ENCODE measurements at regions not wholly inside any gene's neighbourhood (a gene's known extent, or its start where the extent isn't known, plus 50 kb on each side); places are given as distances from the start of the nearest gene placed in this dataset.
A peak's percentile ranks its signal among the peaks of the same experiment; 100 is the strongest.

DNA sequence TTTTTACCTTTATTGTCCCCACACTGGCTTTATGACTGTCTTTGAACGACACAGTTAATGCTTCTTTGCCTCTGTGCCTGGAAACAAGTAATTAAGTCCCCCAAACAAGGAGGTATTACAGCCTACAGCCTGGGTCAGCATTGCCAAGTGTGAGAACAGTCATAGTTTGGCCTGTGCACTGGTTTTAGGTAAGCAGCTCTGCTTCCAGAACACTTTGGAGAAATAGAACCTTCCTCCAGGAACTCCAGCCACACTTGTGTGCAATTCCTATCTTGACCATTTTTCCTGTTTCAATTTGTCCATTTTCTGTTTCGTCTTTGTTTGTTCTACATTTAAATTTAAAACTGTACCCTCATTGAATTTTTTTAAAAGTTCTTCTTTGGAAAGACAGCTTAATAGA, 568.2 kb downstream of the TUSC7 start:
- intact Hi-C loops (cut with DNase I), result no loop called here
- TF ChIP-seq, protein P1, sequence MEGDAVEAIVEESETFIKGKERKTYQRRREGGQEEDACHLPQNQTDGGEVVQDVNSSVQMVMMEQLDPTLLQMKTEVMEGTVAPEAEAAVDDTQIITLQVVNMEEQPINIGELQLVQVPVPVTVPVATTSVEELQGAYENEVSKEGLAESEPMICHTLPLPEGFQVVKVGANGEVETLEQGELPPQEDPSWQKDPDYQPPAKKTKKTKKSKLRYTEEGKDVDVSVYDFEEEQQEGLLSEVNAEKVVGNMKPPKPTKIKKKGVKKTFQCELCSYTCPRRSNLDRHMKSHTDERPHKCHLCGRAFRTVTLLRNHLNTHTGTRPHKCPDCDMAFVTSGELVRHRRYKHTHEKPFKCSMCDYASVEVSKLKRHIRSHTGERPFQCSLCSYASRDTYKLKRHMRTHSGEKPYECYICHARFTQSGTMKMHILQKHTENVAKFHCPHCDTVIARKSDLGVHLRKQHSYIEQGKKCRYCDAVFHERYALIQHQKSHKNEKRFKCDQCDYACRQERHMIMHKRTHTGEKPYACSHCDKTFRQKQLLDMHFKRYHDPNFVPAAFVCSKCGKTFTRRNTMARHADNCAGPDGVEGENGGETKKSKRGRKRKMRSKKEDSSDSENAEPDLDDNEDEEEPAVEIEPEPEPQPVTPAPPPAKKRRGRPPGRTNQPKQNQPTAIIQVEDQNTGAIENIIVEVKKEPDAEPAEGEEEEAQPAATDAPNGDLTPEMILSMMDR (IDR thresholded peaks at IDR 0.05), result no peak
- H3K9me3 ChIP-seq, result no peaks in the 10 kb centered on the region
- no peaks in the 10 kb centered on the region for H3K4me1 ChIP-seq
- no peak overlapping the region for H3K4me3 ChIP-seq
- ATAC-seq (no peak), DNase-seq (no peak)
- no peaks in the 10 kb centered on the region for H3K36me3 ChIP-seq
- H3K27ac ChIP-seq, result no peak overlapping the region
- no peaks in the 10 kb centered on the region for H3K27me3 ChIP-seq (ENCODE audit: low read depth)

DNA sequence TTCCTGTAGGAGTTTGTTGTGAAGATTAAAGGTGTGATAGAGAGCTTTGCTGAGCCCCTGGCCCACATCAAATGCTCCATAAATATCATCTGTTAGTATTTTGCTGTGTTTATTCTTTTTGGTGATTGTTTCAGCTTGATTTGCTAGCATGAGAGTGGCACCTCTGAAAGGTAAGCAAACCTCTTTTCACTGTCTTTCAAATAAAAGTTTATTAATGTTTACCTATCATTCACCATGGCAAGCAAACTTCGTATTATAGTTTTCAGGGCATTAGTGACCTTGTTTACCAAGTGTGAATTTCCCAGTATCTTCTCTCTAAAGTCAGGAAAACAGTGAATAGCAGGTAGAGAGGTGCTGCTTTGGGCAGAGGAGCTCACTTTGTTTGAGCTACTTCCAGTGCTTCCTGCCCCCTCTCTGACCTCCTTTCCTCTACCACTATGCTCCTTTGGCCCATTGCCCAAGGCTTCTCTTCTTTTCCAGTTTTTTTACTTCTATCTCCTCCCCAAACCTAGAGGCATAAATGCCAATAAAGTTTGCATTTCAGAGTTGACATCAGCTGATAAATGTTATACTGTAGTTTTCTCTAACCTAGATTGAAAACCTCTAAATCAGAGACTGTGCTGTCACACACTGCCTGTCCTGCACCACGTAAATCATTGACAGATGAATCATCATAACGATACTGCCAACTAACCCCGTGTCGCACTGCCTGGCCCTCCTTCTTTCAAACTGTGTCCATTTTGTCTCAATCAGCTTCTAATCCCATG, 569.0 kb downstream of the TUSC7 start:
- TF ChIP-seq, protein P1 (IDR thresholded peaks at IDR 0.05), result no peak
- intact Hi-C loops (cut with DNase I), result no loop called here
- ATAC-seq (peak; percentile 61 to 63), DNase-seq (no peak)
- H3K27me3 ChIP-seq (ENCODE audit: low read depth), result no peaks in the 10 kb centered on the region
- H3K4me3 ChIP-seq, result no peak overlapping the region
- no peak overlapping the region for H3K27ac ChIP-seq
- H3K36me3 ChIP-seq, result no peaks in the 10 kb centered on the region
- H3K9me3 ChIP-seq, result no peaks in the 10 kb centered on the region
- H3K4me1 ChIP-seq, result no peaks in the 10 kb centered on the region

DNA sequence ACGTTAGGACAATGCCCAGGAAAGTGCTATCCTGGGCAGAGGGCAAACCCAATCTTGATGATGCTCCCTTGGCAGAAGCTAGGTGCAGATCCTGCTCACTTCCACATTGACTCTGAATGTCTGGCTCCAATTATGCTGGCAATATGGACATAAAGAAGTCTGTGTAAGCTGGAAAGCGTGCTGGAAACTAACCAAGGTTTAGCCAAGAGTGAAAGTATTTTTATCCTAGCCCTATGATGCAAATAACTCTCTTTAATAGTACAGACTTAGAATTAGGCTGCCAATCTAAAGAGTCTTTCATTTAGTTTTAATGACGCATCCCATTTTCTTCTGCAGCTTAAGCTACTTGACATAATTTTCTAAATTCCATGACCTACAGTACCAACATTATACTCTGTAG, 571.8 kb downstream of the TUSC7 start:
- Histone ChIP-seq H3K9me3 (no peaks in the 10 kb centered on the region), H3K27ac (no peak overlapping the region), H3K4me1 (no peaks in the 10 kb centered on the region), H3K27me3 (ENCODE audit: low read depth) (no peaks in the 10 kb centered on the region), H3K4me3 (no peak overlapping the region), H3K36me3 (no peaks in the 10 kb centered on the region)
- intact Hi-C loops (cut with DNase I), result no loop called here
- TF ChIP-seq, protein P1 (IDR thresholded peaks at IDR 0.05), result no peak
- ATAC-seq, result no peak
- no peak for DNase-seq

DNA sequence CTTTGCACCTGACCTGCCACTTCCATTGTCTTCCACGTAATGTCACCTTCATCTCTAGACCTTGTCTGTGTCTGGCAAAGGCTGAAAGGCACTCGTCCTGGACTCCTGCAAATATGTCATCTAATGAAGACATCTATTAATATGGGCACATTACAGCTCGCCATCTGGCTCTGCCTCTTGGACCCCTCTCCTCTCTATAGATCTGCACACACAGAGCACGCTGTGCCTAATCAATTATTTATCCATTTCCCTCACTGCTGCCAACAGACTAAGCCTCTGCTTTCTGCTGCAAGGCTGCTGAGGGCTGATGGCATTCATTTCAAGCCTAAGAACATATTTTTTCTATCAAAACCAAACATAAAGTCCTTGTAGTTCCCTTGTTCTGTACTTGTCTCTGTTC, 573.0 kb downstream of the TUSC7 start:
- ATAC-seq (no peak), DNase-seq (no peak)
- H3K9me3 ChIP-seq, result no peaks in the 10 kb centered on the region
- intact Hi-C loops (cut with DNase I), result no loop called here
- H3K36me3 ChIP-seq, result no peaks in the 10 kb centered on the region
- H3K4me3 ChIP-seq, result no peak overlapping the region
- TF ChIP-seq, protein P1 (IDR thresholded peaks at IDR 0.05), result no peak
- H3K27me3 ChIP-seq (ENCODE audit: low read depth), result no peaks in the 10 kb centered on the region
- no peak overlapping the region for H3K27ac ChIP-seq
- no peaks in the 10 kb centered on the region for H3K4me1 ChIP-seq

DNA sequence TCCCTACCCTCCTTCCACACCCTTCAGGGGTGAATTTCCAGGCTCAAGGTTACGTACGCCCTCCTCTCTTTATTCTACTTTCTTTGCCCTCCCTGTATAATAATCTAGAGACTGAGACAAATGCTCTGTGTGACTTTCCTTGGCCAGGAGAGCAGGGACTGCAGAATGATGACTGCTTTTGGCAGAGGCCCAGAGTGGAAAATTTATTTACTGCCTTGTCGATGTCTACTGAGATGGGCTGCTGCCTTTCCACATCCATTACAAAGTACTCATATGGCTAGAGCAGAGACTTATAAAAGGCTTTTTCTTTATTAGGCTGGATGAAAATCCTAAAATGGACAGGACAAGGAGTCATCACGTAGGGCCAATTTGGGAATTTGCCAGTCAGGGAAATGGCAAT, 576.2 kb downstream of the TUSC7 start:
- DNase-seq, result no peak

More for the DNA sequence above, 576.2 kb downstream of the TUSC7 start:
- Histone ChIP-seq H3K9me3 (no peaks in the 10 kb centered on the region), H3K4me1 (no peaks in the 10 kb centered on the region), H3K27me3 (ENCODE audit: low read depth) (no peaks in the 10 kb centered on the region), H3K4me3 (no peak overlapping the region), H3K27ac (no peak overlapping the region), H3K36me3 (no peaks in the 10 kb centered on the region)
- no peak for ATAC-seq
- intact Hi-C loops (cut with DNase I), result no loop called here
- TF ChIP-seq, protein P1 (IDR thresholded peaks at IDR 0.05), result no peak

All from lower lobe of right lung (tissue), 2 donors.